IPS DF 4.7 (cell line): ENCODE measurements at regions not wholly inside any gene's neighbourhood (a gene's known extent, or its start where the extent isn't known, plus 50 kb on each side); places are given as distances from the start of the nearest gene placed in this dataset.

Experiments used
- DNase-seq: peaks from one replicate; pipeline ENCODE4 v3.0.0-alpha.2; 2013; ENCODE audit warnings: low spot score; ENCODE audit errors: extremely low read depth

DNA sequence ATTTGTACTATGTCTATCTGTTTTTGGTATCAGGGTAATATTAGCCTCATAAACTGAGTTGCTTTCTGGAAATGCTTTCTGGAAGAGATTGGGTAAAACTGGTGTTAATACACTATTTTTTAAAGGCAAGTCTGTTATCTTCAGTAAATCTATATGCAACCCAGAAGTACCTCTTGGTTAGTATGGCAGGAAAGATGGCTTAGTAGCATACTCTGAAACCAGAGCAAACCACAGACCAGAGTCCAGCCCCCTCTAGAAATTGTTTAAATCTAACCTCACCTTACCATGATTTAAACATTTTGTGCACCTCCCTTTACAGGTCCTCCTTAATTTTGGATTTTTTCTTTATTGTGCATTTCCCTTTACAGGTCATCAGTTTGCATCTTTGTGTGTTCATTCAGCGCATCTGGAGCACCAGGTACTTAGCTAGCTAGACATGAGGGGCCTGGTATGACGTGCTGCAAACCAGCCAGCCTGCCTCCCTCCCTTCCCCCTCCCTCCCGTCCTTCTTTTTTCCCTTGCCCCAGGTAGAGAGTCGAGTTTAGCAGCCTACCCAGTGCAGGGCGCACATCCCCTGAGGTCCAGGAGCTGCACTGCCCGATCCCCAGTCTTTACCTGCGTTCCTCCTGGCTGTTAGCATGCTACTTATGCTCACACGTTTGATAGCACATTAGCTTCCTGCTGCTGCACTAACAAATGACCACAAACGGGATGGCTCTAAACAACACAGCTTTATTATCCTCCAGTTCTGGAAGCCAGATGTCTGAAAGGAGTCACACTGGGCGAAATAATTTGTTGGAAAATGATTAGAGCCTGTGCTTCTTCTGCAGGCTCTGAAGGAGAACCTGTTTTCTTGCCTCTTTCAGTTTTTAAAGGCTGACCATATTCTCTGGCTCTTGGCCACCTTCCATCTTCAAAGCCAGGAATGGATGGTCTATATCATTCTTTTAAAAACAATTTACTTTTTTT lies 299.9 kb upstream of the HABP2 start:
- DNase-seq: no peak

DNA sequence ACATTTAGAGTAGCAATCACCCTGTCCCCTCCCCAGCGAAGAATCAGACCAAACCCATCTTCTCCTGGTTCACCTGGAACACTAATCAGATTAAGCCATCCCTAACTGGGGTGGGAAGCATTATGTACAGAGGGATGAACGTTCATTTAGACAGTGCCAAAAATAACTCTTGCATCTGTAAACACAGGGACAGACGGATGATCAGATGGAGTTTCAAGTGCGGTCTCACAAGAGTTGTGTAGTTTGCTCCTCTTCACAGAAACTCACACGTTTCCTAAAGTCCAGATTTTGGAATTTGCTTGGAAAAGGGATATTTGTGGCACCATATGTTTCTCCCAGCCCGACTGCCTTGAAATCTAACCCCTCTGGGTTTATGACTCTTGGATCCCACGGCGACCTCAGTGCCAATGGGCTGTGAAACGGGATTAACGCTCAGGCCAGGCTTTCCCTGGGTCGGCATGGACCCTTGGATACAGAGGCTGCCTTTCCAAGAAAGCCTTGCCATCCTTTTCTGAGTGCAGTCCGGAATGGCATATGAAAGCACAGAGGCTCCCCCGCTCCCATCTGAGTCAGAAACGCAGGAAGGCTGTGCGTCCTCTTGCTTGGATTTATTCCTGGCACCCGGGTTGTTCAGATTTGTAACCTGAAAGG lies 293.2 kb upstream of the HABP2 start:
- DNase-seq: no peak

- no peak for DNase-seq
Measured at GRCh38 chr10:113261161-113261560, 291.7 kb upstream of the HABP2 start.

DNA sequence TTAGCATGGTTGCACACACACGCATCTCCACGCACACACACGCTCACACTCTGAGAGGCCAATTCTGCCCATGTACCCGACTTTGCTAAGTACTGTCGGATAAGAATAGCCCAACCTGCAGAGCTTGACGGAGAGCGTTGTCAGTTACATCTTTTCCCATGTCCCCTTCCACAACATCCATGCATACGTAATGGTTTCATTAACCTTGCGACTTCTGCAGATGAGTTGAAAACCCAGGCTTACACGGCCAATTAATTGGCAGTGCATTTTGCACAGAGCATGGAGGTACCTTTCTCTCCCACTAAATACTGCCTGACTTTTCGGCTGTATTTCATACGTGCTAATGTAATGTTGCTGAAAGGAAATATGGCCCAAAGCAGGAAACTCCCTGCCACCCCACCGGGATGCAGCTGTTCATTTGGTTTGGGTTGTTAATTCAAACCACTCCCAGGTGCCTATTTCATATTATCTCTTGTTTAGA lies 291.2 kb upstream of the HABP2 start:
- DNase-seq: no peak

- DNase-seq: no peak
Measured at GRCh38 chr10:113263056-113263455, 289.8 kb upstream of the HABP2 start.

- DNase-seq: no peak
Measured at GRCh38 chr10:113264333-113265131, 288.3 kb upstream of the HABP2 start.

GRCh38 chr10:113266147-113266546 lies 286.7 kb upstream of the HABP2 start:
- DNase-seq: no peak

DNA sequence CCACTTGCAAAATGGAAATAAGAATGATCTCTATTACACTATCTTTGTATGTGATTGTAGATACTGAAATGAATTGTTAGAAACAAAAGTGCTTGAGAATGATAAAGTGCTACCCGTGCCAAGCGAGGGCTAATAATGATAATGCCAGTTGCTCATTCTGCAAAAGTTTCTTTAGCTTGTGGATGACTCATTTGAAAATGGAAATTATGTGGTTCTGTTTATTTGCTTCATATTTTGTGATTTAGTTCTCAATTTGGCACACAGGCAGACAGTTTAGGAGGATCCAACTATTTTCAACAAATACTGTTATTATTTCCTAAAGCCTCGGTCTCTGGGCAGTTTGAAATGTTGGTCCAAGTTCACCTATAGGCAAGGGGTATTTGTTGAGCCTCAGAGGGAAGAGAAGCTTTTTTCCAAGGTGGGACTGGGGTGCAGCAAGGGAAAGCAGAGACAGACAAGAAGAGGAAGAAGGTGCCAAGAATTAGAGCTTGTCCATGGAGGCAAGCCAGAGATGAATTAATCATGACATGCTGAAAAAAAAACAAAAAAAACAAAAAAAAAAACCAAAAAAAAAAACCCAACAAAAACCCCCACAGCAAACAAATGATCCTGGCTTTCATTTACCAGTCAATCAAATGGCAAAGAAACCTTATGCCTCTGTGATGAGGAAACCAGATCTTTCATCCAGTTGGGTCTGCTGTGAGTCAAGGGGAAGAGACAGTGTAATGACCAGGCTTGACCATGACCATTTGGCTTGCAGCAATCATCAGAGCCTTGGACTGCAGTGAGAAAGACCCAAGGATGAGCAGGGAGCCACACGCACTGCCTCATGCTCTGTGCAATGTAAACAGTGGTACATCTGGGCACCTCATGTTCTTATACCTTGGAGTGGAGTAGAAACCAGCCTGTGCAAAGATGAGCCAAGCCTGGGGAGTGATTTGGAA lies 285.0 kb upstream of the HABP2 start:
- DNase-seq: no peak

DNA sequence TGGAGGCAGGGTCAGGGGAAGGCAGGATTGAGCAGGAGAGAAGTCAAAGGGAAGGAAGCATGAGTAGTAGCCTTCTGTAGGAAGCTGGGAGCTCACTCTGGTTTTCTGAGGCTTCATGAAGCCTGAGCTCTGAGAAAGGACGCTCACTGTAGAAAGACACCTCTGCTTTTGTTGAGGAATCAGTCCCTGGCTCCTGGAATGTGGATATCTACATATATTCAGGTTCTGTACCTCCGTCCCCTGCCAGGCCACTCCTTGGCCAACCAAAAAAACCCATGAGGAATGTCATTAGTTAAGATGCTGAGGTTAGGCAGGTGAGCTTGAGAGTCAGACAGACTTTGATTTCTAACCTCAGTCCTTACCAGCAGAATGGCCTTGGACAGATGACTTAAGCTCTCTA lies 283.5 kb upstream of the HABP2 start:
- DNase-seq: no peak

DNA sequence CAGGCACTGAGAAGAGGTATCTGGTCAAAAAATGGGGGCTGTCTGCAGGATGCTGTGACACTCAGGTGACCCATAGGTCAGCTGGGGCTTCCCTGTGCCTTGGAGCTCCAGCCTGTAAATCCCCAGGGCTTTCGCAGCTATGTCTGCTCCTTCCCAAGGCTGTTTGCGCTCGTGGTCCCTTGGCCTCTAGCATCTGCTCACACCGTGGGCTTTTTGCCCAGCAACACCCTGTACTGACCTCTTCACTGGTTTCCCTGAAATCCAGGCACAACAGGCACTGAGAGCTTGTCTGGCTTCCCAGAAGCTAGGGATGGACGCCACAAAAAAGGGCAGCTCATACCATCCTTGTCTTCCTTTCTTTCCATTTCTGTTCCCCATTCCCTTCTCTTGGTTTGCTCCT lies 280.3 kb upstream of the HABP2 start:
- no peak for DNase-seq

DNA sequence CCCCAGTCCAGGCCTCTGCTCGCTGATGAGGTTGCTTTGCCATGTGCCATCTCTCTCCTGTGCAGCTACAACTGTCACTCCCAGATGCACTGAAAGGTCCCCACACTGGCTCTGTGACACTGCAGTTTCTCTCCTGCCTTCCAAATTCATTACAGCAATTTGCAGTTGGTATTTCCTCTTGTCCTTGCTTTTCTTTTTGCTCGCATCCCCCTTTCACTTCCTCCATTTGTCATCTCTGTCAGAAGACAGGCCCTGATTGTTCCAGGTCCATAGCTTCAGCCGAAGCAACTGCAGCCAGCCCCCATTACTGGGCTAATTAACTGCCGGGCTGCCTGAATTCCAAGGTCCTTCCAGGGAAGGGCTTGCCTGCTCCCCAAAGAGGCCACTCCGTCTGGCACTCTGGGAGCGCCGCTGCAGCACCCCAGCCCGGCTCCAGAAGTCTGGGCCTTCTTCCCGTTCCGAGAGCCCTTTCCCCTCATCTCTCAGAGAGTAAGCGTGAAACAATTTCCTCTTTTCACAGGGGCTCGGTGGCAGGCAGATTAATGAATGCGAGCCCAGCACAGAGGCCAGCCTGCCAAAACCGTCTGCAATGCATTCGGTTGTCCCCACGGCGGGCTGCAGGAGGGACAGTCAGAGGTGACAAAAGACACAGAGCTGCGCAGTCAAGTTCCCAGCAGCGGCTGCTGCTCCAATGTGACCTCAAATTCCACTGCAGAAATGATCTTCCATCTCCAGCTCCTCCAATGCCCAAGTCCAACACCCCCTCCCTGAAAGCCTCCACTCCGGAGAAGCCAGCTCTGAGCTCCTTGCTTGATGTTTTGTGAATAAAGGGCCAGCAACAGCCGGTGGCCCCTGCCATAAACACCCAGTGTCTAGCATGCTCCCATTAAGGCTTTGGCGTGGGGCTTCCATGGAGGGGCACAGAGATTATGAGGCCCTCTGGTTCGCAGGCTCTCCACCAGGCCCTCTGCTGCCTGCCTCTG lies 279.4 kb upstream of the HABP2 start:
- DNase-seq: no peak

DNA sequence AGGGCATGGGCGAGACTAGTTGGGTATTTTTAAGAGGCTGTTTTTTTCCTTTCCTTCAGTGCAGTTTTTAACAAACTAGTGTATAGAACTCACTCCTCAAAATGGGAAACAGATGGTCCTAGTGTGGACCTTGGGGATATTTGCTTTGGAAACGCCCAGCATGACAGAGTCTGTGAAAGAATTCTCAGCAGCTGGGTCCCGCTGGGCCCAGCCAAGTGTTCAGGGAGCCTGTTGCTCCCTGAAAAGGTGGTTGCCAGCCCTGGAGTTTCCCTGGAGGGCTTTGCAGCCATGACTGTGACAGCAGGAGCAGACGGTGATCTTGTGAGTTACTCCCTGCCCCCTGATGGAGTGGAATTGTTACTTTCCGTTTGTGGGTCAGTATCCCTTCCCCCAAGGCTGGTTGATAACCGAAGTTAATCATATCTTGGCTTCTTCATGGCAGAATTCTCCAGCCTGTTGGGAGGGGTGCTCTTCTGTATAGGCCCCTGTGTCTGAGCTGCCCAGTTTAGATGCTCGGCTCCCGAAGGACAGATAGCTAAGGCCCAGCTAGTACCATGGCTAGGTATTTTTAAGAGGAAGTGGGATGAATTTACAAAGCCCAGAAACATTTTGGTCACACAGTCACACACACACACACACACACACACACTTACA lies 278.6 kb upstream of the HABP2 start:
- DNase-seq: no peak

DNA sequence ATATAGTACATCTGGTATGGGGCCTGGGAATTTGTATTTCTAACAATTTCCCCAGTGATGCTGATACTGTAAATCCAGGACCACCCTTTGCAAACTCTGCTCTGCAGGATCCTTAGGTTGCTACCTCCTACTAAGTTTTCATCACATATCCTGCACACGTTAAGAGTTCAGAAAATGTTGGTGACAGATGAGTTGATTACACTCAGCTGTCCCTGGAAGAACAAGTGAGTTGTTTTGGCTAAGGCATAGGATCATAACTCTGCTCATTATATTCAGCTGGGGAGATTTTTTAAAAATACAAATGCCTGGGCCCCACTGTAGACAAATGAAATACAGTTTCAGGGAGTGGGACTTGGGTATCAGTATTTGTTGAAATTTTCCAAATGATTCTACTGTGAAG lies 274.6 kb upstream of the HABP2 start:
- DNase-seq: no peak

DNA sequence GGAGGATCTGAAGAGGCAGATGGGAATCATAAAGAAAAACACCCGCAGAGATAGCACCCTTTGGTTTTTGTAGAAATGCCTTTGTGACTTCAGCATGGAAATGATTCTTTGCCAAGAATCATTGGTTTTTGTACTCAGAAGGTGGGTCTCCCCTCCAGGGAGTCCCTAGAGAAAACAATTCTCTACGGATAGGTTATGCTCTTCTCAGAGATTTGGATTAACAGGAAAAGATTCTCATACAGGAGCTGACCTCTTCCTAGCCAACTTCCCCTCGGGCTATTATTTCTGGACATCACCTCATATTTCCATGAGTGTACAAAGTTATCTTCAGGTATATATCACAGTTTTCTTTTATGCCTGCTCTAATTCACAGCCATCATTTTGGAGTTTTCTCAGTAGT lies 274.2 kb upstream of the HABP2 start:
- DNase-seq: no peak

DNA sequence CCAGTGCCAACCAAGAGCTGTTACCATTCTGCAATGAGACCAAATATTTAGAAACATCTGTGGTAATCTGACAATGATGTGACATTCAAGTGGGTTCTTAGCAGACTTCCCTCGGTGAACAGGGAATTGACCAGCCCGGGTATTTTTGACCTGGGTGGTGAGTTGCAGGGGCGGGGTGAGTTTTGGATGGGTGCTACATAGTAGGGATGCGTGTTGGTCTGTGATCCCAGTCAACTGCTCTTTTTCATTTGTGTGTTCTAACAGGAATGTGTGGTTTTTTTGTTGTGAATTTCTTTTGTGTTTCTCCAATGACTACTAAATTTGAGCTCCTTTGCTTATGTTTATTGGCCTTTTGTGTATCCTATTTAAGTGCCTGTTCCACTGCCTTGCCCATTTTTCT lies 273.6 kb upstream of the HABP2 start:
- DNase-seq: no peak

- DNase-seq: no peak
Measured at GRCh38 chr10:113282564-113282963, 270.3 kb upstream of the HABP2 start.

GRCh38 chr10:113283189-113283588 lies 269.7 kb upstream of the HABP2 start:
- DNase-seq: no peak

DNA sequence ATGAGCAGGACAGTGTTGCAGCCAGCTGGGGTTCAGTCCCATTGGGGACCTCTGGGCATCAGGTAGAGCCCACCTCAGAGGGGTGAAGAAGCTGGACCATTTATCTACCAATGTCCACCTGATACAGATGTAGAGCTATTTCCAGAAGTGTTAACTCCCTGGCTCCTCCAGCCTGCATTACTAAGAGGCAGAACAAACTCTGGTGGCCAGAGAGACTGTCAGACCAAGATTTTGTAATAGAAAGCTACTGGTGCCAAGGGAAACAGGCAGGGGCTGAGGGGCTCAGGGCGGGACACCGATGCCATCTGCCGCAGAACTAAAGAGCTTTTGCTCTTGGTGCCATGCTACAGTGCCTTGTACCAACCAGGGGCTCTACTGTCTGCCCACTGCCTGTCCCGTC lies 268.2 kb upstream of the HABP2 start:
- DNase-seq: no peak

- no peak for DNase-seq
Measured at GRCh38 chr10:113285305-113285704, 267.5 kb upstream of the HABP2 start.
